SKM-1 (cell line): ENCODE measurements at regions not wholly inside any gene's neighbourhood (a gene's known extent, or its start where the extent isn't known, plus 50 kb on each side); places are given as distances from the start of the nearest gene placed in this dataset.
"Not testable (repeated sequence)": the region's sequence is repeated elsewhere in the genome, so short reads cannot be mapped to it uniquely, and the experiment has no call there.

Experiments used
- DNase-seq: peaks from one replicate; lab custom pipeline; 2025; ENCODE audit not compliant: unreplicated experiment; lab: John Stamatoyannopoulos, UW

DNA sequence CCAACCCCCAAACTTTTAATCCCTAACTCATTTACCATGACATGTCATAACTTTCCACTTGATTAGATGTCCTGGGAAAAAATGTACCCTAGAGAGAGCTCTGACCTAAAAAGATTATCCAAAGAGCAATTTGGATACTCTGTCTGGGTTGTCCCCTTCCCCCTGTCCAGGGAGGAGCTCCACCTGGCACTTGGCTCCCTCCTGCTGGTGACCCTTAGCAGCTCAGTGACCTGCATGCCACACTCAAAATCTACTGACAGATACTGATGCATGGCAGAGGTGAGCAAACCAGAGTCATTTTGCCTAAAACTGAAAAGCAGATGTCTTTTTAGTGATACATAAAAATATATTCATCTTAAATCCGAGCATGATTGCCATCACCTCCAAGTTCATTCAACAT, 442.3 kb upstream of the CHRM3 start:
- no peak for DNase-seq

DNA sequence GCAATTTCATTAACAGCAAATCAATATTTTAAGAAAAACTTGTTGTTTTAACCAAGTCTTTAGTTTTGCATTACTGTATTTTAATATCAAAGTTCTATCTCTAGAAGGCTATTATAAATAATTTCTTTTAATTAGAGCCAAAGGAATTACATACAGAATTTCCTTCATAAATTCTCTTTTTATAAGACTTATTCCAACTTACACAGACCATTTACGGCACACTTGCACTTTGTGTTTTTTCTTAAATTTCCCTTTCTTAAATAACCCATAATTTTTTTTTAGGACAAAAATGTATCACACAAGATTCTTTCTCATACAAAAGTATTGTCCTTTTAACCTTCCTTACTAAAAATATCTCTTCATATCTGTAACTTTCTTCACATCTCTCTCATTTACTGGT, 458.5 kb upstream of the CHRM3 start:
- no peak for DNase-seq

DNA sequence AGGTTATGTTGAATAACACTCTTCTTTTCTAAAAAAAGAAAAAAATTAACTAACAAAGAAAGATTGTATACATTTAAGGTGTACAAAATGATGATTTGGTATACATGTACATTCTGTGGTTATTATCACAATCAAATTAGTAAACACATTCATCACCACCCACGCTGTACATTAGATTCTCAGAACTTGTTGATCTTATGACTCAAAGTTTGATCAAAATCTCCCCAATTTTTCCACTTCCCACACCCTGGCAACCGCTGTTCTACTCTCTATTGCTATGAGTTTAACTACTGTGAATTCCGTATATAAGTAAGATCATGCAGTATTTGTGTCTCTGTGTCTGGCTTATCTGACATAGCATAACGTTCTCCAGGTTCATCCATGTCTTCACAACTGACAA, 469.5 kb upstream of the CHRM3 start:
- no peak for DNase-seq

DNA sequence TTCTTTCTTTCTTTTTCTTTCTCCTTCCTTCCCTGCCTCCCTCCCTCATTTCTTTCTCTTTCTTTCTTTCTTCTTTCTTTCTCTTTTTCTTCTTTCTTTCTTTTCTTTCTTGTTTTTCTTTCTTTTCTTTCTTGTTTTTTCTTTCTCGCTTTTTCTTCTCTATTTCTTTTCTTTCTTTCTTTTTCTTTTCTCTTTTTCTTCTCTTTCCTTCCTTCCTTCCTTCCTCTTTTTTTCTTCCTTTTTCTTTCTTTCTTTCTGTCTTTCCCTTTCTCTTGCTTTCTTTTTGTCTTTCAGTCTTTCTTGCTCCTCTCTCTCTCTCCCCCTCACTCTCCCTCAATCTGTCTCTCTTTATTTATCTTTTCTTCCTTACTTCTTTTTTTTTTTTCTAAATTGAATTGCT, 472.0 kb upstream of the CHRM3 start:
- no peak for DNase-seq

DNA sequence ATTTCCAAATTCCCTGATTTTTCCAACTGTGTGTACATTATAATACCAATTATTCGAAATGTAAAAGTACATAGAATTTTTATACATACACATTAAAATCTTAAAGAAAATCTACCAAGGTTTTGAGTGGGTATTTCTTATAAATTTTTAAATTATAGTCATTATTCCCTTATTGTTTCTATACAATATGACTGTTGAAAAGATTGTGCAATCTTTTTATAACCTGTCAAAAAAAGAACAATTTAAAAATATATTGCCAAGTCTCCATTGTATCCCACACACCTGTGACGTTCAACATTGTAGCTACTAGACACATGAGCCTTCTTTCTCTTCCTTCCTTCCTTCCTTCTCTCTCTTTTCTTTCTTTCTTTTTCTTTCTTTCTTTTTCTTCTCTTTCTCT, 473.2 kb upstream of the CHRM3 start:
- no peak for DNase-seq

DNA sequence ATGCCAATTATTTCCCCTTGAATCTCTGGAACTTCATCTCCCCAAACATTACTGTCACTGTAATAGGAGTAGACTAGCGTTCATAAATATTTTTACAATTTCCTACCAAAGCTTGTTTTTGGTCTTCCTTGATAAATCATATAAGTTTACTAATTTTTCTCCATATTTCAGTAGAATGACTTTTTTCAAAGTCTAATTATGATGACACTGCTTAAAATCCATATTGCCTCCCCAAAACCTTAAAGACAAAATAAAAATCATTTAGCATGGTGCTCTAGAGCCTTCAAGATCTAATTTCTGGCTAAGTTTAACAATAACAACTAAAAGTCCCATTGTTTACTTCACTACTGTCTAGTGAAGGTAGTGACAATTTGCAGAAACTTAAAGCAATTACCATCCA, 474.2 kb upstream of the CHRM3 start:
- no peak for DNase-seq

DNA sequence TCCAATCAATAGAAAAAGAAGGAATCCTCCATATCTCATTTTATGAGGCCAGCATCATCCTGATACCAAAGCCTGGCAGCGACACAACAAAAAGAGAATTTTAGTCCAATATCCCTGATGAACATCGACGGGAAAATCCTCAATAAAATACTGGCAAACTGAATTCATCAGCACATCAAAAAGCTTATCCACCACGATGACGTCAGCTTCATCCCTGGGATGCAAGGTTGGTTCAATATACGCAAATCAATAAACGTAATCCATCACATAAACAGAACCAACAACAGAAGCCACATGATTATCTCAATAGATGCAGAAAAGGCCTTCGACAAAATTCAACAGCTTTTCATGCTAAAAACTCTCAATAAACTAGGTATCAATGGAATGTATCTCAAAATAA, 483.6 kb upstream of the CHRM3 start:
- DNase-seq: not testable (repeated sequence)

DNA sequence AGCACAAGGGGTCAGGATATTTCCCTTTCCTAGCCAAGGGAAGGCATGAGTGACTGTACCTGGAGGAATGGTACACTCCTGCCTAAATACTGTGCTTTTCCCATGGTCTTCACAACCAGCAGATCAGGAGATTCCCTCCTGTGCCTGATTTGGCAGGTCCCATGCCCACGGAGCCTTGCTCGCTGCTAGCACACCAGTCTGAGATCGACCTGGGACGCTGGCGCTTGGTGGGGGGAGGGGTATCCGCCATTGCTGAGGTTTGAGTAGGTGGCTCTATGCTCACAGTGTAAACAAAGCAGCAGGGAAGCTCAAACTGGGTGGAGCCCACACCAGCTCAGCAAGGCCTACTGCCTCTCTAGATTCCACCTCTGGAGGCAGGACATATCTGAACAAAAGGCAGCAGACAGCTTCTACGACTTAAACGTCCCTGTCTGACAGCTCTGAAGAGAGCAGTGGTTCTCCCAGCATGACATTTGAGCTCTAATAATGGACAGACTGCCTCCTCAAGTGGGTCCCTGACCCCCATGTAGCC, 486.0 kb upstream of the CHRM3 start:
- DNase-seq: no peak

DNA sequence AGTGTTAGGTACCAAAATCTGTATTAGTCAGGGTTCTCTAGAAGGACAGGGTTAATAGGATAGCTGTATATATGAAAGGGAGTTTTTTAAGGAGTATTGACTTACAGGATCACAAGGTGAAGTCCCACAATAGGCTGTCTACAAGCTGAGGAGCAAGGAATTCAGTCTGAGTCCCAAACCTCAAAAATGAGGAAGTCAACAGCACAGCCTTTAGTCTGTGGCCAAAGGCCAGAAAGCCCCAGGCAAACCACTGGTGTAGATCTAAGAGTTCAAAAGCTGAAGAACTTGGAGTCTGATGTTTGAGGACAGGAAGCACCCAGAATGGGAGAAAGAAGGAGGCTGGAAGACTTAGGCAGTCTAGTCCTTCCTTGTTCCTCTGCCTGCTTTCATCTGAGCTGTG, 487.5 kb upstream of the CHRM3 start:
- DNase-seq: peak; percentile 29

DNA sequence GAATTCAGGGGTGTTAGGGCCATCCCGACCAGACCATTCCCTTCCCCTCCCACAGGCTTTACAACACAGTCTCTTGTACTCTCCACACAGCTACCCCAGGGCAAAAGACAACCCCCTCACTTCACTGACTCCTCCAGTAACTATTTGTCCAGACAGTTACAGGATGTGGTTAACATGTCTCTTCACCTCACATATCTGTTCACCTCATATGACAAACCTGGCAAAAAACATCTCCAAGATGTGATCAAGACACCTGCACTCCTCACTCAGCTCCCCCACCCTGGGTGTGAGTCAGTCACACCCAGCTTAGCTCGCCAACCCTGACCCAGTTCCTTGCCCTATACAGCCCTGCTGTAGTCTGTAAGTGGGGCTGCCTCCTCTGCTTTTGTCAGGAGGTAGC, 490.5 kb upstream of the CHRM3 start:
- no peak for DNase-seq

DNA sequence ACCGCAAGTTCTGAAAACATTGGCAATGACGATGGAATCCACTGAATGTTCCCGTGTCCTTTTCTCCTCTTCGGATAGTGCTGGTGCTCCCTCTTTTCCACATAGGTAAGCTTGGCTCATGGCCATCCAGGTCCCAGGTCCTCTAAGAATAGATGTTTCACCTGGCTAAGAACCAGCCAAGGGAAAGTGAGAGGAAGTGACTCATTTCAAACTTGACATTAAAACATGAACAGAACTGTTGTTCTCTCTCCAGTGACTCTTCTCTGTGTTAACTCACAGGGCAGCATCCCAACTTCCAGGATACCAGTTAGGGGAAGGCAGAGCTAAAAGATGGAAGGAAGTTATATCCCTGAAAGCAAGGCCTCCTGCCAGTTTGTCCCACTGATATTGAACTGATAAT, 493.8 kb upstream of the CHRM3 start:
- DNase-seq: no peak

DNA sequence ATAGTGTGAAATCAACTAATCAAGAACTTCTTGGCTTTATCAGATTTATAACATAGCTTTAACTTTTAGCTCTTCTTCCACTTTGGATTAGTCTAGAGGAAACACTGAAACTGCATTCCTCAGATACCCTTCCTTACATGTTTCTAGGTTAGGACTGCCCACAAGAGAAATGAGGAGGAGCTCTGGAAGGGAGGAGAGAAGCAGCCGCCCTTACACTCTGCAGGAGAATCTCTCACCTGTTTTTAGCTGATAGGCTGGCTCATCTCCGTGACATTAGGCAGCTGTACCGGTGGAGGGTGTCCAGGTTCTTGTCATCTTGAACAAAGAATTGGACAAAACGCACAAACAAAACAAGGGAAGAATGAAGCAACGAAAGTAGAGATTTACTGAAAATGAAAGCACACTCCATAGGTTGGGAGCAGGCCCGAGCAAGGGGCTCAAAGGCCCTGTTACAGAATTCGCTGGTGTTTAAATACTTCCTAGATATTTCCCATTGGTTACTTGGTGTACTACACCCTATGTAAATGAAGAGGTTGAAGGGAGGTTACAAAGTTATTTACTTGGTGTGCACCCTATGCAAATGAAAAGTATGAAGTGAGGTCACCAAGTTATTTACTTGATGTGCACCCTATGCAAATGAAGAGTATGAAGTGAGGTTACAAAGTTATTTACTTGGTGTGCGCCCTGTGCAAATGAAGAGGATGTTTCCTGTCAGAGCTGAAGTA, 524.9 kb upstream of the CHRM3 start:
- no peak for DNase-seq

DNA sequence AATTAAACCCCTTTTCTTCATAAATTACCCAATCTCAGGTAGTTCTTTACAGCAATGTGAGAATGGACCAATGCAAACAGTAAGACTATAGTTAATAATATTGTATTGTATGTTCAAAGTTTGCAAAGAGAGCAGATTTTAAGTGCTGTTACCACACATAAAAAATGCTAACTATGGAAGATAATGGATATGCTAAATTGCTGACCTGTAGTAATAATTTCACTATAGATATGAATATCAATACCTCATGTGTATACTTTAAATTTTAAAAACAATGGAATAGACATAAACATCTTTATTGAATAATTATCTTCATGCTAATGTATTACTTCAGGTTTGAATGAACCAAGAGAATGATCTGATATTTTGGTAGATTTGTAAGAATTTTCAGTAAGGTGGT, 552.4 kb upstream of the CHRM3 start:
- no peak for DNase-seq

DNA sequence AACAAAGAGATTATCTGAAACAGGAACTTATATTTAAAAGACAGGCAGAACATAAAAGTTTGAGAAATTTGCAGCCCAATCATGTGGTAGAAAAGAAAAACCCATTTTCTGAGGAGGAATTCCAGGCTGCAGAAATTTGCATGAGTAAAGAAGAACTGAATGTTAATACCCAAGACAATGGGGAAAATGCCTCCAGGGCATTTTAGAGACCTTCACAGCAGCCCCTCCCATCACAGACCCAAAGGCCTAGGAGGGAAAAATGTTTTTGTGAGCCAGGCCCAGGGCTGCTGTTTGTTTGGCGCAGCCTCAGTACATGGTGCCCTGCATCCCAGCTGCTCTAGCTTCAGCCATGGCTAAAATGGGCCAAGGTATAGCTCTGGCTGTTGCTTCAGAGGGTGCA, 554.3 kb upstream of the CHRM3 start:
- no peak for DNase-seq

DNA sequence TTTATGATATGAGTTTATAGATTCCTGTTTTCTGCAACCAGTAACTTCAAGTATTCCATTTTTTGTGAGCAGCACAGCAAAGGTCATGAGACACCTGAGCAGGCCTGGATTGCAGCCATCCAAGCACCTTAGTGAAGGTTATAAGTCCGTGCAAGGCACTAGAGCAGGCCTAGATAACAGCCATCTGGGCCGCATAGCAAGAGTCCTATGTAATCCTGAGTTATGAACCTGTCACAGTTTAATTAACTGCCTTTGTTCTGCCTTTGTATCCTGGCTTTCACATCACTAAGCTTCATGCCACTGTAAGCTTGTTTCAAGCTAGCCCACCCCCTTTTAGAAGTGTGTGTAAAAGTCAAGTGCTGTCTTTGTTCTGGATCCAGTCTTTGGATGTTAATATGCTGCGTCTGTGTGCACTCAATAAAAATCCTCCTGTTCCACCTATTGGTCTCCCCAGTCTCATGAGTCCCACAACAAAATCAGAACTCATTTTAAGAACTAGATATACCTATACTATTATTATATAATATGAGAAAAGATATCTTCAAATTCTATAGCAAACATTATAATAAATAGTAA, 556.2 kb upstream of the CHRM3 start:
- DNase-seq: no peak

DNA sequence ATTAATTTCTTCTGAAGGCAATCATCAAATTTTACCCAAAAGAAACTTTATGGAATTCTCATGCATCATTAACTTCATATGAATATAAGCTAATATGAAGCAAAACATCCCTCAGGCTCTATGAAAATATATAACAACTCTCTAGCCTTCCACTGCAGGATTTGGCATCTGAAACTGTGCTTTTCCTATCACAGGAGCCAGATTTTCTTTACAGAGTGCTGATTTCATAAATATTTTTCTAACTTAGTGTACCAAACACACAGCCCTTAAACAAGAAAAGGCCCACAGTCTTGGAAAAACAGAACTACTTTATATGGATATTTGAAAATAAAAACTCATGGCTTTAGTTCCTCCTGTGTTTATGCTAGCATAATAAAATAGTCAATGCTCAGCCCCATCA, 559.5 kb upstream of the CHRM3 start:
- no peak for DNase-seq

DNA sequence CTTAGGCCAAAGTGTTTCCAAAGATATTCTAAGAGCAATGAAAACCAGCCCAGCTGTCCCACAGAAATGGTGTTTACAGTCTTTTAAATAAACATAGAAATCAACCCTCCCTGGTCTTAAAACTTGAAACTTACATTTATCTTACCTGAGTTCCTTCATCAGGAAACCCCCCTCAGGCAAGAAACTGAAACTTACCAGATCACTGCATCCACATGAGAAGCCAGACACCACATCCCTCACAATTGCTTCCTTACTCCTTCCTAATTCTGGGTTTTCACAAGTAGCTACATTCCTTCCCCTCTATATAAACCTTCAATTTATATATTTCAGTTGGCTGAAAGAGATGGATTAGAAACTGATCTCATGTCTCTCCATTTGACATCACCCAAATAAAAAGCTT, 563.0 kb upstream of the CHRM3 start:
- no peak for DNase-seq

DNA sequence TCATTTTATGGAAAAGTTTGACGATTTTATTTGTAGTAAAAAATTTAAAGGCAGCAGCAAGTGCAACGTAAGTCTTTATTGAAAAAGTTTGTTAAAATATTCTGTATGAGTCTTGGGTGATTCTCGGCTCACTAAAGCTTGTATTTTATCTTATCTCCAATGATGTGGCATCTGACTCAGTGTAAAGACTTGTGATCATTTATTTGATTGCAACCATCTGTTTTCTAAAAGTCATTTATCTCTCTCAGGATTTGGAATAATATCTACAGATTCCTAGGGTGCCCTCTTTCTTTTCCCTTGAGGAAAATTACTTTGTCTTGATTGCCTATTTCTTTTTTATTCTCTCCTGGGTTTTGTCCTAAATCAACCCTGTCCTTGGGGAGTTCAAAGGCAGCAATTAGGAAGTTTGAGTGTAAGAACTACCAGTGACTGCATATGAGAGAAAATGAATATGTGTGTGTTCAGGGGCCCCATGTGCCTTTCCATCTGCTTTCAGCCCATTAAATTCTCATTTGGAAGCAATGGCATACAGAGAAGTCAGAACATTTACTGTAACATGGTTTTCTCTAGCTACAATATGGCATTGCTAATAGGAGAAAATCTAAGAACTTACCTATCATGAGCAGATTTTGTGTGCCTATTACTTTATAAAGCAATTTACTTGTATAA, 575.0 kb upstream of the CHRM3 start:
- no peak for DNase-seq

DNA sequence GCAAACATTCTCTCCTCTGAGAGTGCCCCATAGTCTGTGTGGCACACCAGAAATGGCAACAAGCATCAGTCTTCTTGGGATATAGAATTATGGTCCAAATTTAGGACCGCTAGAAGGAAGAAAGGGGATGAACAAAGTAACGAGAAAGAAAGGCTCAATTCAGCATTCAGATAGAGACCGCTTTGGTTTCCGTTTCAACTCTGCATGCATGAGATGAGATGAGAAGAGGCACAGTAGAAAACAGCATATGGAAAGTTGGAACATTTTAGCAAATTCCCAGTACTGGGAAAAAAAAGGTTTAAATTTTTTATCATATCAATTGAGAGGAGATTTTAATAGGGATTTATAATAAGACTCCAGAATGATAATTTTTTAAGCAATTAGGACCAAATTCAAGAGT, 595.5 kb upstream of the CHRM3 start:
- no peak for DNase-seq

DNA sequence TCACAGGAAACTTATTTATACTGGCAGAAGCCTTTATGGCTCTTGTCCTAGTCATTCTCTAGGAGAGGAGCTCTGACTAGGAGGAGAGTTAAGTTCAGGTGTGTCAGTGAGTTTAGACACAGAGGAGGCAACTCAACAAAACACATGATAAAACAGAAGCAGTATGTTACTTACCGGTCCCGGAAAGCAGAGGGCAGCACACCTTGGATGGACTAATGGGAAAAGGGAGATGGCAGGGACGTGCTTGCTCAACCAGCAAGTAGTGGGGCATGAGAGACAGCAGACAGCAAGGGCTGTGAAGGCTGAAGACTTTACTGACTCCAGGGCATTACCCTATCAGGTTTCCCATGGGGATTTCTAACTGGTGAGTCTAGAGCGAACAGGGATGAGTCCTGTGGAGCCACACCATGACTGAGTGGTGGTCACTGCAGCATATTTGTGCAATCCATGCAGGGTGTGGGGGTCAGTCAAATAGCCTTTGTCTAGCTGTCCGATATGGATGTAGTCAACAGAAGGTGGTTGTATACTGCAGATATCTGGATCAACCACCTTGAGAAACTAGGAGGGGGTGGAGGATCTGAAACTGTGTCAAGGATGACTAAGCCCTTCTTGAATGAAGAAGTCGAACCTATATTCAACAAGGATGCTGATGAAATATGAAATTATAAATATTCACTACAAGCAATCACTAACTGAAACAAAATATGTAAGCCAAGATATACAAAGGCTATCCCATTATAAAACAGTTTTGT, 596.3 kb upstream of the CHRM3 start:
- DNase-seq: no peak

DNA sequence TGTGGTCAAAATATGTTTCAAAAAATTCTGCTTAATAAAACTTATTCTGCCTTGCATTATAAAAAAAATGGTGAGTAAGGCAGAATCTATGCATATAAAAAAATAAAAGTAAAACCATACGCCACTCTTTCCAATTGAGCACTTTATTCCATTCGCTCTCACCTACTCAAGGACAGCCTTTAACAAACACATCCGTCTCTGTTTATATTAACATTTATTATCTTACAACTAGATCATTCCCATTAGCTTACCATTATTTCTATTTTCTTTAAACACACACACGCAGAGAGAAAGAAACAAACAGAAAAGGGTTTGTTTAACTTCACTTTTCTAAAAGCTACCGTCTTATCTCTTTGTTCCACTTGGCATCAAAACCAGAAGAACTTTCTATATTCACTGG, 598.9 kb upstream of the CHRM3 start:
- no peak for DNase-seq

DNA sequence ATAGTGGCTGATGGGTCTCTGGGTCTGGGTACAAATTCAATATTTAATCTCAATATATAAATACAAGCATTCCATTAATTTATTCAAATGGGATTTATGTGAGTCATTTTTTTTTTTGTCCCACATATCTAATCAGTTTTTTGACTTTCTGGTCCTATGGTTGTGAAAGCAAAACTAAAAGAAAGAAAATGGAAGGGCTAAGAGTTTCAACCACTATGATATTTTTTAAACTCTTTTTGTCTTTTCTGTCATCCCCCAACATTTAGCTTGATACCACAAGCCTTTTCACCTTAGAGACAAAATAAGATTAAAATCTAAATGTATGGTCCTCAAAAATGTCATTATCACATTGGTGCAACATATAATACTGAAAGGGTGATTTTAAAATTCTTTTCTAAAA, 602.7 kb upstream of the CHRM3 start:
- no peak for DNase-seq
